CD1c-positive myeloid dendritic cell (primary cell): ENCODE measurements at regions not wholly inside any gene's neighbourhood (a gene's known extent, or its start where the extent isn't known, plus 50 kb on each side); places are given as distances from the start of the nearest gene placed in this dataset.

ENCODE experiments used
- DNase-seq: peaks from one replicate; pipeline ENCODE4 v3.0.0-alpha.2; 2016; ENCODE audit errors: extremely low spot score

DNA sequence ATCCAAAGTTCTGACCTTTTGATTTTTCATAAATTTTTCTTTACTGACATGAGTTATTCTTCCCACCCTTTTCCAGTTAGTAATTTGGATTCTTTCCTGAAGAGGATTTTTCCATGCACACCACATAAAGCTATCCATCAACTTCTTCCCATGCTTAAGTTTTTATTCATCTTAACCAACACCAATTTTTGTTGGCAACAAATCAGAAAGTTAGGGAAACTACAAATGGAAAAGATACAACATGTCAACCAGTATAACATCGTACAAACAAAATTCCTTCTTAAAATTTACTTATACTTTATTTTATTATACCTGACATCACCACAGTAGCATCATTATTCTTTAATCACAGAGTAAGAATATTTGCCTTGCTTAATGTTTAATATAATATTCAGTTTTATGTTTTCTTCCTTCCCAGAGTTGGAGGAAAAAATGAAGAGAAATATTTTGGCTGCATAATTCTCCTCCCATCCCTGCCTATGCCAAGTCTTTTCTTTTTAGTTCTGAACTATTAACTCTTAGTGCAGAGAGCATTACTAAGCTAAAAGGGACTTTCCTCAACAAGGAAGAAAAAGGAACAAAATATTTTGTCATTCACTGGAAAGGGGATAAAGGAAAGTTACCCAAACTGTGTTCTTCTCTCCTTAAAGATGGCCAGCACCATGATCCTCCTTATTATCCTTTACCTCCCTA is 67.5 kb upstream of the MEOX2 start:
- no peak for DNase-seq

- no peak for DNase-seq
Observed at GRCh38 chr7:15752377-15752776, 65.9 kb upstream of the MEOX2 start.

DNA sequence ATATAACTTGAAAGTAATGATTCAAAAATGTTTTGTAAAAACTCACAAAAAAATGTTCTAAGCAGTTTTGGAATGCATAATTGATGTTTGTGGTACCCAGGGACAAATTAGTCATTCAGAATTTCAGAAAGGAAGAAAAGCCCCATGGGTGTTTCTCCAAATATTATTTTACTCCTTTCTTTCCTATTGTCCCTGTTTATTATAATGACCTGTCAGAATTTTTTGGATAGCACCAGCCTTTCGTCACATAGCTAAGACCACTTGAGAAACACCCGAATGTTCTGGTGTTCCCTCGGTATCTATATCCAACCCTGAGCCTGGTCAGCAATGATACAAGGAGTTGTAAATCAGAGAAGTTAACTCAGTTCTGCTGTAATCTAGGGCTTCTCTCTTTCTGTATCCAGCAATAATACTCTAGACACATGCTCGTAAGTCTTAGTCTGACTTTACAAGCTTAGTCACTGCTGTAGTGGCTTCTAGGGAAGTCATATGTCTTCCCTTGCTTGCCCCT is 64.8 kb upstream of the MEOX2 start:
- no peak for DNase-seq

- DNase-seq: no peak
Observed at GRCh38 chr7:15750727-15751126, 64.2 kb upstream of the MEOX2 start.

- no peak for DNase-seq
Observed at GRCh38 chr7:15749631-15750030, 63.1 kb upstream of the MEOX2 start.

GRCh38 chr7:15747712-15748111 is 61.2 kb upstream of the MEOX2 start:
- no peak for DNase-seq

- DNase-seq: no peak
Observed at GRCh38 chr7:15747301-15747700, 60.8 kb upstream of the MEOX2 start.

DNA sequence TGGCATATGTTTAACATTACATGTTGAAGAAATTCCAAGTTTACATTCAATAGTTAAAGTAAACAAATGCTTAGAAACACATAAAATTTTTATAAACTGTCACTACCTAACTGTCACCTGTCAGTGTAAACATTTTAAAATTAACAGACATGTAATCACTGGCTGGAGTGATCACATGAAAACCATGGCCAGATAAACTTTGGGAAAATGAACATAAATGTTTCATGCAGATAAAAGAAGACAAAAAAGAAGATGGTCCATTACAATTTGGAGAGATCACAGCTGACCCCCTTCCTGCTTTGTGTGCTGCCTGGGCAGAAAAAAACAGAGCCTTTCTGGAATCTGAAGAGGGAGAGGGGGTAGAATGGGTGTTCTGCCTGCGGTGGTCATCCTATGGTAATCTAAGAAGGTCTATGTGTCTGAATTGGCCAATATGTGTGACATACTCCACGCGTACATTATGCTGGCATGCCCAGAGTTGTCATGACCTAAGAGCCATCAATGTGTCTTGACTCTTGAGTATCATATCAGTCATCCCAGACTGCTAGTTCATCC is 57.5 kb upstream of the MEOX2 start:
- DNase-seq: no peak

DNA sequence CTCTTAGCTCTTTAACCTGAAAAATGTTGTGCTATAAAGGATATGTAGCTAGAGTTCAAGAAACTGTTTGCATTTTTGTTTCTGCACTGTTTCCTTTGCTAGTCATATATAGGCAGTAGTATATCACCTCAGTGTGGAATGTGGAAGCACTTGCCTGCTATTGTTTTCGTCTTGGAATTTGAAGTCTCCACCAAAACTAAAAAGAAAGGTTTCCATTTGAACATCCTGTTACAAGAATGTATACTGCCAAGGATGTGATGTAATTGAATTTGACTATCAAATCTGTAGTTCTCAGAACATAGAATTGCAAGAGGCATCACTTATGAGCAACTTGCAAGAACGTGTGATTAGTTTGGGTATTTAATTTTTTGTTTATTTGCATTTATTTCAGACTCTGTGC is 51.1 kb upstream of the MEOX2 start:
- DNase-seq: no peak
